ENCODE measurements at regions not wholly inside any gene's neighbourhood (a gene's known extent, or its start where the extent isn't known, plus 50 kb on each side); places are given as distances from the start of the nearest gene placed in this dataset.

- TF ChIP-seq USF1 (CRISPR knock-in tag; IDR thresholded peaks at IDR 0.05) (no peak), NFATC4 (CRISPR knock-in tag; IDR thresholded peaks at IDR 0.05) (no peak)
- TF ChIP-seq, protein P1, sequence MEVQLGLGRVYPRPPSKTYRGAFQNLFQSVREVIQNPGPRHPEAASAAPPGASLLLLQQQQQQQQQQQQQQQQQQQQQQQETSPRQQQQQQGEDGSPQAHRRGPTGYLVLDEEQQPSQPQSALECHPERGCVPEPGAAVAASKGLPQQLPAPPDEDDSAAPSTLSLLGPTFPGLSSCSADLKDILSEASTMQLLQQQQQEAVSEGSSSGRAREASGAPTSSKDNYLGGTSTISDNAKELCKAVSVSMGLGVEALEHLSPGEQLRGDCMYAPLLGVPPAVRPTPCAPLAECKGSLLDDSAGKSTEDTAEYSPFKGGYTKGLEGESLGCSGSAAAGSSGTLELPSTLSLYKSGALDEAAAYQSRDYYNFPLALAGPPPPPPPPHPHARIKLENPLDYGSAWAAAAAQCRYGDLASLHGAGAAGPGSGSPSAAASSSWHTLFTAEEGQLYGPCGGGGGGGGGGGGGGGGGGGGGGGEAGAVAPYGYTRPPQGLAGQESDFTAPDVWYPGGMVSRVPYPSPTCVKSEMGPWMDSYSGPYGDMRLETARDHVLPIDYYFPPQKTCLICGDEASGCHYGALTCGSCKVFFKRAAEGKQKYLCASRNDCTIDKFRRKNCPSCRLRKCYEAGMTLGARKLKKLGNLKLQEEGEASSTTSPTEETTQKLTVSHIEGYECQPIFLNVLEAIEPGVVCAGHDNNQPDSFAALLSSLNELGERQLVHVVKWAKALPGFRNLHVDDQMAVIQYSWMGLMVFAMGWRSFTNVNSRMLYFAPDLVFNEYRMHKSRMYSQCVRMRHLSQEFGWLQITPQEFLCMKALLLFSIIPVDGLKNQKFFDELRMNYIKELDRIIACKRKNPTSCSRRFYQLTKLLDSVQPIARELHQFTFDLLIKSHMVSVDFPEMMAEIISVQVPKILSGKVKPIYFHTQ (CRISPR knock-in tag; IDR thresholded peaks at IDR 0.05), result no peak
These were observed 167.7 kb downstream of the SIPA1L2 start (continued) for GRCh38 chr1:232462213-232462612.

DNA sequence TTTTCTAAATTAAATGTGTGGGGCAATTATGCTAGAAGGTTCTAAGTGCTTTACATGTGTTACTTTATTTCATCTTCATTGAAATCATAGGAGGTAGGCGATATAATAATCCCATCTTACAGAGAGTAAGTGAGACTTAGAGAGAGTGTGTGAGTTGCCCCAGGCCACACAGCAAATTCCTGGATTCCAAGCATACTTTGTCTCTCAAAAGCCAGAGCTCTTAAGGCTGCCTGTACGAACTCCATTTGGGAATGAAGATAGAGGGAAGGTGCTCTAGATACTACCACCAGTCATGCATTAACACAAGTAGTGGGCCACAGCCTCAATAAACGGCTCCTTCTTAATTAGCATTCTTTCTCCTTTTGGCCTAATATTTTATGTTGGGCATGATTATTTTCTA, 170.1 kb downstream of the SIPA1L2 start:
- ATAC-seq (peak; percentile 89), DNase-seq (ENCODE audit: low spot score) (no peak)
- Mint-ChIP-seq H3K27ac (no peak overlapping the region), H3K4me1 (peaks cover 41% of the 10 kb centered on the region), H3K36me3 (peaks cover 5% of the 10 kb centered on the region), H3K9me3 (peaks cover 4% of the 10 kb centered on the region; the same call in 1 of the 2 replicates), H3K4me3 (no peak overlapping the region), H3K27me3 (ENCODE audit: low read depth) (peaks cover 25% of the 10 kb centered on the region)
- TF ChIP-seq ATF1 (CRISPR knock-in tag; IDR thresholded peaks at IDR 0.05) (no peak), ZNF423 (CRISPR knock-in tag; IDR thresholded peaks at IDR 0.05) (no peak), JUN (CRISPR knock-in tag; IDR thresholded peaks at IDR 0.05) (no peak), IRF2 (CRISPR knock-in tag; IDR thresholded peaks at IDR 0.05; ENCODE audit: borderline replicate concordance, low read depth) (no peak), ETV6 (CRISPR knock-in tag; IDR thresholded peaks at IDR 0.05) (no peak), ZNF317 (CRISPR knock-in tag; IDR thresholded peaks at IDR 0.05; ENCODE audit: borderline replicate concordance, low read depth) (no peak), ZNF263 (CRISPR knock-in tag; IDR thresholded peaks at IDR 0.05; ENCODE audit: low read depth) (no peak), TEAD4 (CRISPR knock-in tag; IDR thresholded peaks at IDR 0.05) (no peak), NR3C1 (CRISPR knock-in tag; conservative IDR thresholded peaks at IDR 0.05; ENCODE audit: low read depth) (no peak), NFYB (CRISPR knock-in tag; conservative IDR thresholded peaks at IDR 0.05; ENCODE audit: low read depth) (no peak)
- TF ChIP-seq, protein P2, sequence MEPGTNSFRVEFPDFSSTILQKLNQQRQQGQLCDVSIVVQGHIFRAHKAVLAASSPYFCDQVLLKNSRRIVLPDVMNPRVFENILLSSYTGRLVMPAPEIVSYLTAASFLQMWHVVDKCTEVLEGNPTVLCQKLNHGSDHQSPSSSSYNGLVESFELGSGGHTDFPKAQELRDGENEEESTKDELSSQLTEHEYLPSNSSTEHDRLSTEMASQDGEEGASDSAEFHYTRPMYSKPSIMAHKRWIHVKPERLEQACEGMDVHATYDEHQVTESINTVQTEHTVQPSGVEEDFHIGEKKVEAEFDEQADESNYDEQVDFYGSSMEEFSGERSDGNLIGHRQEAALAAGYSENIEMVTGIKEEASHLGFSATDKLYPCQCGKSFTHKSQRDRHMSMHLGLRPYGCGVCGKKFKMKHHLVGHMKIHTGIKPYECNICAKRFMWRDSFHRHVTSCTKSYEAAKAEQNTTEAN (CRISPR knock-in tag; IDR thresholded peaks at IDR 0.05), result no peak
- TF ChIP-seq, protein P3, sequence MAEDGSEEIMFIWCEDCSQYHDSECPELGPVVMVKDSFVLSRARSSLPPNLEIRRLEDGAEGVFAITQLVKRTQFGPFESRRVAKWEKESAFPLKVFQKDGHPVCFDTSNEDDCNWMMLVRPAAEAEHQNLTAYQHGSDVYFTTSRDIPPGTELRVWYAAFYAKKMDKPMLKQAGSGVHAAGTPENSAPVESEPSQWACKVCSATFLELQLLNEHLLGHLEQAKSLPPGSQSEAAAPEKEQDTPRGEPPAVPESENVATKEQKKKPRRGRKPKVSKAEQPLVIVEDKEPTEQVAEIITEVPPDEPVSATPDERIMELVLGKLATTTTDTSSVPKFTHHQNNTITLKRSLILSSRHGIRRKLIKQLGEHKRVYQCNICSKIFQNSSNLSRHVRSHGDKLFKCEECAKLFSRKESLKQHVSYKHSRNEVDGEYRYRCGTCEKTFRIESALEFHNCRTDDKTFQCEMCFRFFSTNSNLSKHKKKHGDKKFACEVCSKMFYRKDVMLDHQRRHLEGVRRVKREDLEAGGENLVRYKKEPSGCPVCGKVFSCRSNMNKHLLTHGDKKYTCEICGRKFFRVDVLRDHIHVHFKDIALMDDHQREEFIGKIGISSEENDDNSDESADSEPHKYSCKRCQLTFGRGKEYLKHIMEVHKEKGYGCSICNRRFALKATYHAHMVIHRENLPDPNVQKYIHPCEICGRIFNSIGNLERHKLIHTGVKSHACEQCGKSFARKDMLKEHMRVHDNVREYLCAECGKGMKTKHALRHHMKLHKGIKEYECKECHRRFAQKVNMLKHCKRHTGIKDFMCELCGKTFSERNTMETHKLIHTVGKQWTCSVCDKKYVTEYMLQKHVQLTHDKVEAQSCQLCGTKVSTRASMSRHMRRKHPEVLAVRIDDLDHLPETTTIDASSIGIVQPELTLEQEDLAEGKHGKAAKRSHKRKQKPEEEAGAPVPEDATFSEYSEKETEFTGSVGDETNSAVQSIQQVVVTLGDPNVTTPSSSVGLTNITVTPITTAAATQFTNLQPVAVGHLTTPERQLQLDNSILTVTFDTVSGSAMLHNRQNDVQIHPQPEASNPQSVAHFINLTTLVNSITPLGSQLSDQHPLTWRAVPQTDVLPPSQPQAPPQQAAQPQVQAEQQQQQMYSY (CRISPR knock-in tag; IDR thresholded peaks at IDR 0.05), result no peak
- TF ChIP-seq, protein P4, sequence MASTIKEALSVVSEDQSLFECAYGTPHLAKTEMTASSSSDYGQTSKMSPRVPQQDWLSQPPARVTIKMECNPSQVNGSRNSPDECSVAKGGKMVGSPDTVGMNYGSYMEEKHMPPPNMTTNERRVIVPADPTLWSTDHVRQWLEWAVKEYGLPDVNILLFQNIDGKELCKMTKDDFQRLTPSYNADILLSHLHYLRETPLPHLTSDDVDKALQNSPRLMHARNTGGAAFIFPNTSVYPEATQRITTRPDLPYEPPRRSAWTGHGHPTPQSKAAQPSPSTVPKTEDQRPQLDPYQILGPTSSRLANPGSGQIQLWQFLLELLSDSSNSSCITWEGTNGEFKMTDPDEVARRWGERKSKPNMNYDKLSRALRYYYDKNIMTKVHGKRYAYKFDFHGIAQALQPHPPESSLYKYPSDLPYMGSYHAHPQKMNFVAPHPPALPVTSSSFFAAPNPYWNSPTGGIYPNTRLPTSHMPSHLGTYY (CRISPR knock-in tag; IDR thresholded peaks at IDR 0.05), result no peak
- CTCF ChIA-PET, result interaction anchor here (1.6 kb wide), 1 partner anchor 8 kb away, joined by 5 read pairs; no protein-coding TSS in a partner anchor
- POLR2A ChIA-PET, result no interaction called here
